ENCODE measurements at regions not wholly inside any gene's neighbourhood (a gene's known extent, or its start where the extent isn't known, plus 50 kb on each side); places are given as distances from the start of the nearest gene placed in this dataset.
"Not testable (repeated sequence)": the region's sequence is repeated elsewhere in the genome, so short reads cannot be mapped to it uniquely, and the experiment has no call there.

DNA sequence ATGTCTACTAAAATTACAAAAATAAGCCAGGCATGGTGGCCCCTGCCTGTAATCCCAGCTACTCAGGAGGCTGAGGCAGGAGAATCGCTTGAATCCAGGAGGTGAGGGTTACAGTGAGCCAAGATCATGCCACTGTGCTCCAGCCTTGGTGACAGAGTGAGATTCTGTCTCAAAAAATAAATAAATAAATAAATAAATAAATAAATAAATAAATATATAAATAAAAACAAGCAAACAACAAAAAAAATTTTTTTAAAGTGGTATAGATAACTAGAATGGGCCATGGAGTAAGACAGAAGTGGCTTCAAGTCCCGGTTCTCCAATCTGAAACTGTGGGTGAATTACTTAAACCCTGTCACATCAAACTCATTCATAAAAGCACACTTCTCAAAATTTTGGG is 63.0 kb upstream of the DIO2 start:
- TF ChIP-seq, protein P1, sequence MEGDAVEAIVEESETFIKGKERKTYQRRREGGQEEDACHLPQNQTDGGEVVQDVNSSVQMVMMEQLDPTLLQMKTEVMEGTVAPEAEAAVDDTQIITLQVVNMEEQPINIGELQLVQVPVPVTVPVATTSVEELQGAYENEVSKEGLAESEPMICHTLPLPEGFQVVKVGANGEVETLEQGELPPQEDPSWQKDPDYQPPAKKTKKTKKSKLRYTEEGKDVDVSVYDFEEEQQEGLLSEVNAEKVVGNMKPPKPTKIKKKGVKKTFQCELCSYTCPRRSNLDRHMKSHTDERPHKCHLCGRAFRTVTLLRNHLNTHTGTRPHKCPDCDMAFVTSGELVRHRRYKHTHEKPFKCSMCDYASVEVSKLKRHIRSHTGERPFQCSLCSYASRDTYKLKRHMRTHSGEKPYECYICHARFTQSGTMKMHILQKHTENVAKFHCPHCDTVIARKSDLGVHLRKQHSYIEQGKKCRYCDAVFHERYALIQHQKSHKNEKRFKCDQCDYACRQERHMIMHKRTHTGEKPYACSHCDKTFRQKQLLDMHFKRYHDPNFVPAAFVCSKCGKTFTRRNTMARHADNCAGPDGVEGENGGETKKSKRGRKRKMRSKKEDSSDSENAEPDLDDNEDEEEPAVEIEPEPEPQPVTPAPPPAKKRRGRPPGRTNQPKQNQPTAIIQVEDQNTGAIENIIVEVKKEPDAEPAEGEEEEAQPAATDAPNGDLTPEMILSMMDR (IDR thresholded peaks at IDR 0.05), result not testable (repeated sequence)
- not testable (repeated sequence) for TF ChIP-seq POLR2A, EP300 (IDR thresholded peaks at IDR 0.05)

Data from stomach (tissue), 4 donors.